GM23248 (cell line): ENCODE measurements at regions not wholly inside any gene's neighbourhood (a gene's known extent, or its start where the extent isn't known, plus 50 kb on each side); places are given as distances from the start of the nearest gene placed in this dataset.

Experiments
- DNase-seq: peaks from one replicate; pipeline ENCODE4 v3.0.0-alpha.2; 2015
- H2AFZ ChIP-seq: fragments of 200-600 bp; sonication (generic); 2 replicates; pipeline ENCODE4 v1.6.1; 2016; ENCODE audit warnings: antibody characterized with exemption
- H3F3A ChIP-seq: fragments of 200-600 bp; sonication (generic); 2 replicates; pipeline ENCODE4 v1.6.1; 2016; ENCODE audit warnings: mild to moderate bottlenecking, antibody characterized with exemption, mixed run types; ENCODE audit not compliant: insufficient read depth
- H3K27ac ChIP-seq: fragments of 200-600 bp; sonication (generic); 2 replicates; pipeline ENCODE4 v1.5.1; 2016; ENCODE audit warnings: mild to moderate bottlenecking
- H3K27me3 ChIP-seq: fragments of 200-600 bp; sonication (generic); replicated peaks from 2 replicates; pipeline ENCODE4 v1.6.1; 2016; ENCODE audit warnings: mild to moderate bottlenecking; ENCODE audit not compliant: insufficient read depth
- H3K36me3 ChIP-seq: fragments of 200-600 bp; sonication (generic); 2 replicates; pipeline ENCODE4 v1.6.1; 2016; ENCODE audit warnings: low read depth, mild to moderate bottlenecking
- H3K4me1 ChIP-seq: fragments of 200-600 bp; sonication (generic); 2 replicates; pipeline ENCODE4 v1.6.1; 2016; ENCODE audit warnings: mild to moderate bottlenecking; ENCODE audit not compliant: insufficient read depth
- H3K4me2 ChIP-seq: fragments of 200-600 bp; sonication (generic); one replicate; pipeline ENCODE4 v1.6.1; 2016; ENCODE audit warnings: mild to moderate bottlenecking; ENCODE audit not compliant: unreplicated experiment
- H3K4me3 ChIP-seq: fragments of 200-600 bp; sonication (generic); 2 replicates; pipeline ENCODE4 v1.5.1; 2016; ENCODE audit warnings: mild to moderate bottlenecking
- H3K79me2 ChIP-seq: fragments of 200-600 bp; sonication (generic); 2 replicates; pipeline ENCODE4 v1.6.1; 2016; ENCODE audit warnings: mild to moderate bottlenecking; ENCODE audit not compliant: insufficient read depth
- H3K9ac ChIP-seq: fragments of 200-600 bp; sonication (generic); 2 replicates; pipeline ENCODE4 v1.6.1; 2016; ENCODE audit warnings: mild to moderate bottlenecking
- H3K9me2 ChIP-seq: fragments of 200-600 bp; sonication (generic); 2 replicates; pipeline ENCODE4 v1.6.1; 2016; ENCODE audit warnings: mixed run types, mild to moderate bottlenecking, moderate library complexity; ENCODE audit not compliant: insufficient read depth
- H3K9me3 ChIP-seq: fragments of 200-600 bp; sonication (generic); one replicate; pipeline ENCODE4 v1.6.1; 2017; ENCODE audit warnings: low read depth
- H4K20me1 ChIP-seq: fragments of 200-600 bp; sonication (generic); 2 replicates; pipeline ENCODE4 v1.6.0; 2016; ENCODE audit not compliant: insufficient read depth
- EZH2 ChIP-seq: fragments of 200-600 bp; sonication (generic); IDR thresholded peaks from 2 replicates; pipeline ENCODE4 v1.6.1; 2018; ENCODE audit warnings: antibody characterized with exemption, mild to moderate bottlenecking; ENCODE audit not compliant: insufficient read depth, poor library complexity, severe bottlenecking
- EZH2phosphoT487 ChIP-seq: fragments of 200-600 bp; sonication (generic); IDR thresholded peaks from 2 replicates; pipeline ENCODE4 v1.6.1; 2018; ENCODE audit warnings: antibody characterized with exemption, moderate library complexity, mild to moderate bottlenecking, low read depth; ENCODE audit not compliant: insufficient read depth
- WGBS, 2 experiments: methylation state at CpG; one replicate each; pipeline ENCODE4 v1.1.6; 2015 to 2017; ENCODE audit warnings: low lambda C conversion rate in 2 of 2, low coverage in 1 of 2; ENCODE audit errors: missing lambda C conversion rate in 2 of 2; 5-methylcytosine and 5-hydroxymethylcytosine counted together
- in situ Hi-C: fragments of 300-500 bp; cut with MboI; formaldehyde crosslinking; loops from 2 replicates; pipeline ENCODE4 v1.15.0; 2020

DNA sequence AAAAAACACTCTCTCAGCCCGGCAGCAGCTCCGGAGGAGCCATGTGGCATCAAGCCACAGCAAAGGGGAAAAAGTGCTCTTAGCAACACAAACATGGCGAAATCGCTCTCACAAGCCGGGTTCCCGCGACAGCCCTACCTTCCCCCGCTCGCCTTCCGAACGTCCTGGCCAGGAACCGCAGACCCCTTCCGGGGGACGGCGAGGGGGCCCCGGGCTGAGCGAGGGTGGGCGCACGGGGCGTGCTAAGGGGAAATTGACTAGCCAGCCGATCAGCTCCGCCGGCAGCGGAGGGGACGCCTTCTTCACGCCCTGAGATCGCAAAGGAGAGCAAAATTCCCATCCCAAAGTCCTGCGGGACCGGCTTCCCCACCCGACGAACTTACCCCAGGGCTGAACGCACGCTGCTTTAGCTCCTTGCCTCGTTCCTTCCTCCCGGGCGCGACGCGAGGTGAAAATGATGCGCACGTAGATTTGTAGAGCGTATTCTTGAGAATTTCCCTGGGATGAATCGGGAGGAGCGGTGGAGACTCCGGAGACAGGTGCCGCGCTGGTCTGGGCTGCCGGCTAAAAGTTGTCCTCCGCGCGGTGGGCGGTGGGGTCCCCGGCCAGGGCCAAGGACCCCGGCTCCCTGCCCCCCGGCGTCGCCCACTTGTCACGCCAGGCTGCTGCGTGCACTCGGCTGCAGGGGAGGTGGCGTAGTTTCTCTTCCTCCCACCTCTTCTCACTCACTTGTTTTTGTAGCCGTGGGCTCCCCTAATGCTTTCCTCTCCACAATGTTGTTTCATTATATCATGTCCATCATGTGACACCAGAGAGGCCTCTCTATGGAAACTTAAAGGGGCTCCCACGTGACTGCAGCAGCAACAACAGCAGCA lies 220.1 kb upstream of the MKLN1 start:
- H2AFZ ChIP-seq = peak overlapping the region; percentile 49
- peak; percentile 92 for DNase-seq
- H3K36me3 ChIP-seq = no peaks in the 10 kb centered on the region
- H3K27me3 ChIP-seq = no peaks in the 10 kb centered on the region
- peaks cover 32% of the 10 kb centered on the region for H3K4me1 ChIP-seq
- WGBS, 2 experiments = 0 to 1% methylated on average over 53 to 63 of the region's 63 CpGs
- no peaks in the 10 kb centered on the region for H3K9me3 ChIP-seq
- no peak for TF ChIP-seq EZH2
- no peak for TF ChIP-seq EZH2phosphoT487
- H3F3A ChIP-seq = peaks cover 48% of the 10 kb centered on the region
- H3K27ac ChIP-seq = peak overlapping the region; percentile 99
- H3K4me3 ChIP-seq = peak overlapping the region; percentile 92
- peaks cover 13% of the 10 kb centered on the region for H4K20me1 ChIP-seq
- H3K9me2 ChIP-seq = no peaks in the 10 kb centered on the region
- H3K4me2 ChIP-seq = peak overlapping the region; percentile 98
- peak overlapping the region; percentile 98 for H3K9ac ChIP-seq
- in situ Hi-C loops = no loop called here
- H3K79me2 ChIP-seq = peaks cover 92% of the 10 kb centered on the region

DNA sequence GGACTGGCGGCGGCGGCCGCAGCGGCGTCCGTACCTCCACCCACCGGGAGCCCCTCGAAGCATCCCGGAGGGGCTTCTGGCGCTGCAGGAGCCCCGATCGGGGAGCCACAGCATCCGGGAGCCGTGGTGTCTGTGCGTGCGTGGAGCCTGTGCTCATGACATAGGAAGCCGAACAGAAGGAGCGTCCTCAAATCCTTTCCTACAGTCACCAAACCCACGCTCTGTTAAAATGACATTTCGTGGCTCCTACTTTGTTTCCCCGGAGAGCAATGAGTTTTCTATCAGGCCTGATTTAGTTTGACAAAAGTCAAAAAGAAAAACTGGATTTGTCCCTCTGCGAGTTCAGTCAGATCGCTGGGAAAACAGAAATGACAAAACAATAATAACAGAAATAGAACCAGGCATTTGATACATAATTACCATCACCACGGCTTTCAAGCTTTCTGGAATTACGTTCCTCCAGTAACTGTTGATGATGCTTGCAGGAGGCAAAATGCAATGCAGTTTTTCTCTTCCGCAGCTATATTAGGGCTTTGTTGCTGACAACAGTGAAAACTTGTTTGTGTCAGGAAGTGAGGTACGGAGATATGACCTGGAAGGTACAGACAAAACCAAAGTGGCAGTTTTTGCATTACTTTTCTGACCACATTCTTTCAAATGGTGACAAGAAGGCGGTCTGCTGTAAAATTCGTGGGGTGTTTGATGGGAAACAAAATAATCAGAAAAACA lies 219.3 kb upstream of the MKLN1 start:
- H3K4me1 ChIP-seq = peaks cover 29% of the 10 kb centered on the region
- 4 to 5% methylated on average over 30 of the region's 30 CpGs for WGBS, 2 experiments

DNA sequence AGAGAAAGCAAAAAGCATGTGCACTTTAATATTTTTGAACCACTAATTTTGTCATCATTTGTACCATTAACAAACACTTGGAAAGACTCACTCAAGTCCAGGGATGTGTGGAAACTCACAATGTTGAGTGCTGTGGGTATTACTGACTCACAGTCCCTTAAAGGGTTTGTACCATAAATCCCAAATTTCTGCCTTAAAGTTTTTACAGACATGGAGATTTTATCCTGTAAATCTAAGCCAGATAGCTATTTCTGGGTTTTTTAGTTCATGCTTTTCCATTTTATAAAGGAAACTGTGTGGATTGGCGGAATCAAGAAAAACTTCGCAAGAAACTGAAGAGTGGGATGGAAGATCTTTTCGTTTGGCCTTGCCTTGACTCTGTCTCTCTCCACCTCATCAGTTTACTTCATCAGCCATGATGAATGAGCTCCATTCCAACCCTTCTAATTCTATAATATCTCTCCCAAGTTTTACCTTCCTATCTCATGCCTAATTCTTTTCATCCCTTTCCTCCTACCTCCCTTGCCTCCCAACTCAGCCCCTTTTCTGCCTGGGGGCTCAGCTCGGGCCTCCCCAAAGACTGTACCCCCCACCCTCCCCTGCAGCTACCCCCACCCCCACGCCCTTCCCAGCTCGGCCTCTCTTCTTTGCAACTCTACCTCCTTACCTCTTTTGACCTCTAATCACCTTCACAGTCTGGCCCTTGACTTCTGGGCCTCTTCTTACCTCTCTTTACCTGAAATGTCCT lies 218.5 kb upstream of the MKLN1 start:
- Histone ChIP-seq H3F3A (peaks cover 39% of the 10 kb centered on the region), H3K36me3 (no peaks in the 10 kb centered on the region), H3K4me1 (peaks cover 23% of the 10 kb centered on the region), H3K9me3 (no peaks in the 10 kb centered on the region), H3K27ac (peak overlapping the region; percentile 99), H3K4me3 (peak overlapping the region; percentile 92), H3K4me2 (peak overlapping the region; percentile 98), H3K9me2 (no peaks in the 10 kb centered on the region), H4K20me1 (no peaks in the 10 kb centered on the region), H3K9ac (peak overlapping the region; percentile 98), H3K79me2 (peaks cover 83% of the 10 kb centered on the region), H2AFZ (peak overlapping the region; percentile 31; the same call in 1 of the 2 replicates), H3K27me3 (no peaks in the 10 kb centered on the region)
- 15 to 20% methylated on average over 3 to 6 of the region's 6 CpGs for WGBS, 2 experiments
- no peak for TF ChIP-seq EZH2phosphoT487
- in situ Hi-C loops = no loop called here
- DNase-seq = peak; percentile 84

More for the DNA sequence above, 219.3 kb upstream of the MKLN1 start:
- in situ Hi-C loops = no loop called here
- peak overlapping the region; percentile 92 for H3K4me3 ChIP-seq
- peak overlapping the region; percentile 98 for H3K4me2 ChIP-seq
- peaks cover 45% of the 10 kb centered on the region for H3F3A ChIP-seq
- H3K79me2 ChIP-seq = peaks cover 89% of the 10 kb centered on the region
- H3K9ac ChIP-seq = peak overlapping the region; percentile 98
- peak overlapping the region; percentile 49 for H2AFZ ChIP-seq
- TF ChIP-seq EZH2 (no peak), EZH2phosphoT487 (0 out of 2 replicates have a peak, but pooled peaks have one; percentile 17)
- H3K27me3 ChIP-seq = no peaks in the 10 kb centered on the region
- no peaks in the 10 kb centered on the region for H3K9me3 ChIP-seq
- H3K27ac ChIP-seq = peak overlapping the region; percentile 99
- H4K20me1 ChIP-seq = peaks cover 5% of the 10 kb centered on the region
- H3K36me3 ChIP-seq = no peaks in the 10 kb centered on the region
- H3K9me2 ChIP-seq = no peaks in the 10 kb centered on the region
- DNase-seq = peak; percentile 55

DNA sequence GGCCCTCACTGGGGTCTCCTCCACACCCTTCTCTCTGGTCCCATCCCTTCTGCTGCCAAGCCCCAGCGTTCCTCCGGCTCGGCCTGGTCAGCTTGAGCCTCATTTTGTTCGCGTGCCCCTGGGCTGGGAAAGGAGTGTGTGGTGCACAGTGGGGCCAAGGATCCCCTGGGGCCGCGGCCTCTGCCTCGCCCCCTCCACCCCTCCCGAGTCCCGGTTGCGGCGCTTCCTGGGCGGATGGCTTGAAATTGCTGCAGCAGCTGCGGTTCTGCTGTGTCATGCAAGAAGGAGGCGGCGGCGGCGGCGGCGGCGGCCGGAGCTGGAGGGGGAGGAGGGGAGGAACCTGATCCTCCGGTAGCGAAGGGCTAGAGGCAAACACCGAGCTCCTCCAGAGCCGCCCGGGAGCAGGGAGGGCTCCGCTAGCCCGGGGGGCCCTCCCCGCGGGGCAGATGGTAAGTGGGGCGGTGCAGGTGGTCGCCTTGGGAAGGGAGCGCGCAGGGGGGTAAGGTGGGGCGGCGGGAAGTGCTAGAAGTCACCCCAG lies 217.8 kb upstream of the MKLN1 start:
- peak overlapping the region; percentile 98 for H3K9ac ChIP-seq
- H3K36me3 ChIP-seq = no peaks in the 10 kb centered on the region
- in situ Hi-C loops = no loop called here
- H3K4me1 ChIP-seq = peaks cover 16% of the 10 kb centered on the region
- H4K20me1 ChIP-seq = no peaks in the 10 kb centered on the region
- DNase-seq = peak; percentile 94
- H3F3A ChIP-seq = peaks cover 32% of the 10 kb centered on the region
- H3K27me3 ChIP-seq = no peaks in the 10 kb centered on the region
- peak overlapping the region; percentile 98 for H3K4me2 ChIP-seq
- H2AFZ ChIP-seq = peak overlapping the region; percentile 31; the same call in 1 of the 2 replicates
- H3K9me3 ChIP-seq = no peaks in the 10 kb centered on the region
- WGBS, 2 experiments = 1% methylated on average over 19 to 37 of the region's 37 CpGs
- peak overlapping the region; percentile 92 for H3K4me3 ChIP-seq
- H3K9me2 ChIP-seq = no peaks in the 10 kb centered on the region
- TF ChIP-seq EZH2phosphoT487 (no peak), EZH2 (no peak)
- H3K27ac ChIP-seq = peak overlapping the region; percentile 99
- H3K79me2 ChIP-seq = peaks cover 83% of the 10 kb centered on the region
